Stimulated activated CD4-positive, alpha-beta T cell treated with anti-CD3 and anti-CD28 coated beads, TNF-alpha, amount 100 ng/mL, for 48 hours (primary cell): ENCODE measurements at regions not wholly inside any gene's neighbourhood (a gene's known extent, or its start where the extent isn't known, plus 50 kb on each side); places are given as distances from the start of the nearest gene placed in this dataset.
"Not testable (repeated sequence)": the region's sequence is repeated elsewhere in the genome, so short reads cannot be mapped to it uniquely, and the experiment has no call there.

Source experiments
- DNase-seq, 3 donors: peaks; one replicate each; pipeline ENCODE4 v3.0.0-alpha.2; 2020; ENCODE audit warnings: low read depth in 3 of 3

- no peak for DNase-seq
Observed at GRCh38 chr6:130715058-130715457, 112.1 kb upstream of the SMLR1 start.

DNA sequence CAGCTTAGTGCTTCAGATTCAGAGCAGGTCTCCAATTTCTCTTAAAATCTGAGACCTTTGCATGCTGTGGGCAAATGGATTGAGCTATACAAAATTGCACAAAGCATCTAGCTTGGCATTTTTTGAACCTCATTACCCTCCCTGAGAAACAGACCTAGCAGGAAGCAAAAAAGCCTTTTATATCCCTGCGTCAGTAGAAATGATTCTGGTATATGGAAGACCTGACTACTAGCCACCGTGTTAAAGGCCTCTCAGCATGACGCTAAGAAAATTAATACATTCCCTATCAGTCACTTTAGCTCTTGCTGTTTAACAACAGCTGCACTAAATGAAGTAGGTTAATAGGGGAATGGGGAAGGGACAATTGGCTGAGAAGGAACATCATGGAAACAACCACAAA lies 110.7 kb upstream of the SMLR1 start:
- DNase-seq = no peak

GRCh38 chr6:130717657-130718056 lies 109.5 kb upstream of the SMLR1 start:
- DNase-seq = no peak

GRCh38 chr6:130720076-130720715 lies 107.0 kb upstream of the SMLR1 start:
- no peak for DNase-seq

- DNase-seq = no peak
Observed at GRCh38 chr6:130724089-130724488, 103.1 kb upstream of the SMLR1 start.

DNA sequence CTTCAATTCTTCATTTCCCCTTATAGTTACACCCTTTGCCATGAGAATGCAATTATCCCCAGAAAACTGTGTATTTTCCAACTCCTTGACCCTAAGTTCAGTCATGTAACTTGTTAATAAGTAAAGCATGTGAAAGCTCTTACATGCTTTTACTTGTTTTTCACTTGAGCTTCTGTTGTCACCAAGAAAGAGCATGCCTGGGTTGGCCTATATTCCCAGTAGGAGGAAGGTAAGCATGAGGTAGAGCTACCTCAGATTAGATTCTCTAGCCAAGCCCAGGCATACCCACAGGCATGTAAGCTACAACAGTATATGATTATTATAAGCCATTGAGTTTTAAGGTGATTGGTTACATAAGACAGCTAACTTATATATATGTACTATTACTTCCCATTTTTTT lies 101.7 kb upstream of the SMLR1 start:
- no peak for DNase-seq

DNA sequence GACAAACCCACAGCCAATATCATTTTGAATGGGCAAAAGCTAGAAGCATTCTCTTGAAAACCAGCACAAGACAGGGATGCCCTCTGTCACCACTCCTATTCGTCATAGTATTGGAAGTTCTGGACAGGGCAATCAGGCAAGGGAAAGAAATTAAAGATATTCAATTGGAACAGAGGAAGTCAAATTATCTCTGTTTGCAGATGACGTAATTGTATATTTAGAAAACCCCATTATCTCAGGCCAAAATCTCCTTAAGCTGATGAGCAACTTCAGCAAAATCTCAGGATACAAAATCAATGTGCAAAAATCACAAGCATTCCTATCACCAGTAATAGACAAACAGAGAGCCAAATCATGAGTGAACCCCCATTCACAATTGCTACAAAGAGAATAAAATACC lies 99.1 kb upstream of the SMLR1 start:
- not testable (repeated sequence) for DNase-seq

- no peak for DNase-seq
Observed at GRCh38 chr6:130730600-130730999, 96.6 kb upstream of the SMLR1 start.

DNA sequence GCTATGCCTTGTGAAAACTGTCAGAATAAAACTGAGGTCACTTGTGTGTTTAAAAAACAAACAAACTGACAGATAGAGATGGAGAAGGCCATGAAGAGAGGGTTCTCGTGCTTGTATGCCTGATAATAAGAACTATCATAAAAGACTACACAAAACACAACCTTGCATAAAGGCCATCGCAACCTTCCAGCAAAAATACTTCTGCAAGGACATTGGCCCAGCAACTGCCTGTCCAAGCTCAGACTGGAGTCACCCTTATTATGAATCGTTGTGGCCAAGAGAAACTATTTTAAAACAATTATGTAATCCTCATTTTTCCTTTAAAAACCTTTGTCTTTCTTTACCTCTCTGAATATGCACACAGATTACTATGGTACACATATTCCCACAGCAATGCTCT lies 93.0 kb upstream of the SMLR1 start:
- no peak for DNase-seq

GRCh38 chr6:130740308-130740707 lies 86.9 kb upstream of the SMLR1 start:
- DNase-seq = no peak

GRCh38 chr6:130742131-130742681 lies 85.0 kb upstream of the SMLR1 start:
- DNase-seq = no peak

DNA sequence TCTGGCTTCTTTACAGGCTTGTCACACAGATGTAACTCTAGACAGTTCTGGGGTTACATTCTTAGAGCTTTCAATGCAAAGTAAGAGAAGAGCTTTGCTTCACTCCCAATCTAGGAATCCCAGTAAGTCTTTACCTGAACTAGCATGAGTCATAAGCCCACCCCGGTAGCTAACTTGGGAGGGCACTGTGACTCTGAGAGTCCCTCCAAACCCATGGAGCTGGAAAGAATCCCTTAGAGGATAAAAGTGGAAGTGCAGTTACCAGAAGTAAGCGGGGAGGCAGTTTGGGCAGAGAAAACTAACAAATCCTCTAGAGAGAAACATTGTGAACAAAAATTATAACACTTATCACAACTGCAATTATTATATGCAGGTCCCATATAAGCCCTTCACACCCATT lies 84.0 kb upstream of the SMLR1 start:
- DNase-seq = no peak

DNA sequence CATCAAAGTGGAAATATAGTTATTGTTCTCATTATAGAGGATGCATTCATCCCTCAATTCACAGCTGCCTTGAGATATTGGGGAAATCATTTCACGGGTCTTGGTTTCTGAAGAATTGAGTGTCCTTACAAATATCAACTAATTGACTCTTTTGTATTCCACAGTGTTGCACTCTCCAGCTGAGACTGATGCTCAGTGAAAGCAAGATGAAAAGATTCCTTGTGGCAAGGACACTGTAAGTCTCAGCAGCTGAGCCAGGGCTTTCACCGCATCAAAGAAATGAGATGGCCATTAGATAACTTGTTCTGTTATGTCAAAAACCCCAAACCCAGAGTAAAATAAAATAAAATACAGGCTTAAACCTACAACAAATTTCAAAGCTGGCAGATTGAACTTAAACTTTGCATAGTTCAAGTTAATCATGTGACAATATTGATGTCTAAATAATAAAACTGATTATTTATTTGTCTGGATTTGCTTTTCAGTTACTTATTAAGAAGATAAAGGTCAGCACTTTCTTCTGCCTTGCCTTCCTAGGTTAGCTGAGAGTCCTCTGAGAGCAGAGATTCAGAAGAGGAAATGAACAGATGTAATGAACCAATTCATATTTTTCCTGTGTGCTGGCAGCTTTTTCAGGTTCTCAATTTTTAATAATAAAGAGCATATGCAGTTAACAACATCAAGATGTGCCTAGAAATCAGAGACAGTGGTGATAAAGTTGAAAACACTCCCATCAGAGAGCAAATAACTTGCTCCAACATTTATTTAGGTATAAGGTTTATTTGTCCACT lies 82.4 kb upstream of the SMLR1 start:
- no peak for DNase-seq

- no peak for DNase-seq
Observed at GRCh38 chr6:130748041-130748440, 79.2 kb upstream of the SMLR1 start.

DNA sequence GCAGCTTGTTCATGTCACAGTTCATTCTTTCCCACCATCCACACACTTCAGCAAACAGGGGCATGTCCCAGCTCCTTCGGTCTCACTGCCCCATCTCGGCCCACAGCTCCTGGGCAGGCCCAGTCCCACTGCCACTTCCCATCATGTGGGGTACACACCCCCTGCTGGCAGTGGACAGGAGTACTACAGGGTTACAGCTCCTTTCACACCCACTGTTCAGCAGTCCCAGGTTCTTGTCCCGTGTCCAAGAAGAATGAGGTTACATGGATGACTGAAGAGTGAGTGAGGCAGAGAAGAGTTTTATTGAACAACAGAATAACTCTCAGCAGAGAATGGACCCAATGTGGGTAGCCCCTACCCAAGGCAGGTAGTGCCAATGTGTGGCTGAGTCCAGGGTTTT lies 77.8 kb upstream of the SMLR1 start:
- DNase-seq = no peak

DNA sequence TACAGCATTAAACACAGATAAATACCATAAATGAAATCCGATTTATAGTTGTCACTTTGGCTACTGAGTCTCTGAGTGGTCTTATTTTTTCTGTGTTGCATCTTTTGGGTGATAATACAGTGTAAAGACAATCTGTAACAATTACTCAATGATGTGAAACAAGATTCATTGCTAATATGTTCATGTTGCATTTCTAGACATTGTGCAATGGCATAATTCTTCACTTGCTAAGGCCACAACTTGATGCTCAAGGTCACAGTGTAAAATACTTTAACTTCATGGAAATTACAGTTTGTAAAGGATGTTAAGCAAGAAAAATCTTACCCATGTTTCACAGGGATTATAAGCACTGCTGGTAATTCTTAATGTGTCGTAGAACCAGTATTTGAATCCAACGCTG lies 74.9 kb upstream of the SMLR1 start:
- no peak for DNase-seq

GRCh38 chr6:130754786-130755367 lies 72.3 kb upstream of the SMLR1 start:
- no peak for DNase-seq

DNA sequence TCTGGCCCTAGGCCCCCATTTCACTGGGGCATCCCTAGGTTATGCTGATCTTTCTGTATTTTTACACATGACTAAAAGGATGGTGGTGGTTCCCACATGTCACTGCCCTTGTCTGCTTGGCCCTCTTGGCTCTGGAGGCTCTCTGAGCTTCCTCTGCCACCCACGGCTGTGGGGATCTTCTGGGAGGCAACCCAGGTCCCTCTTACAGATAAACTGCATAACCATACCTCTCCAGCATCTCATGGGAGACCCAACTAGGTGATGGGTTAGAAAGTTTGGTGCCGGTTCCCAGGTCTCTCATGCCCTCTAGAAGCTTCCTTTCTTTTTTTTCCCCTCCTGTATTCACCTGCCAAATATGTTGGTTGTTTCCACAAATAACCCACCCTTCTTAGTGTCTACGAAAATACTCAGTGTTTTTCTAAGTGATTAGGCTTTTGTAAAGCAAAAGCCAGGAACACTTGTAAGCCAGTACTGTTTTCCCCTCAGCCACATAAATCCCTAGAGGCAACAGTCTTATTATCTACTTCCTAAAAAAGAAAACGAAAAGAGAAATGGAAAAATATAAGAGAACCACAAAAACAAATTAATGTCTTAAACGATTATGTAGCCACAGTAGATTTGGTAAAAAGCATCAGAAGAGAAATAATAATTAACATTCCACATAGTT lies 71.7 kb upstream of the SMLR1 start:
- DNase-seq = no peak

GRCh38 chr6:130756824-130757223 lies 70.4 kb upstream of the SMLR1 start:
- DNase-seq = no peak

DNA sequence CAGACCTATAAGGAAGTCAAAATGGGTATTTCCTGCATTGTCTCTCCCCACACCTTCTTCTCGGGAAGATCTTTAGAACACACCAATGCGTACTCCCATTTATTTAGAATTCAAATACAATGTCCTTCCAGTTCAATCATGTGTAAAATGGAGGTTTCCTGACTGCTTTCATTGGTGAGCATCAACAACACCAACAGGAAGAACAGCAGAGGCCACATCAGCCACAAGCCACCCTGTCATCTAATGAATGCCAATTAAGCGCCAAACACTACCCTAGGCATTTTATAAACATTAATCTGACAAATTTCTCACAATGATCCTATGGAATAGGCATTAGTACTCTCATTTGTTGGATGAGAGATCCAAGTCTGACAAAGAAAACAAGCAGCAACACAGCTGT lies 68.4 kb upstream of the SMLR1 start:
- DNase-seq = no peak

DNA sequence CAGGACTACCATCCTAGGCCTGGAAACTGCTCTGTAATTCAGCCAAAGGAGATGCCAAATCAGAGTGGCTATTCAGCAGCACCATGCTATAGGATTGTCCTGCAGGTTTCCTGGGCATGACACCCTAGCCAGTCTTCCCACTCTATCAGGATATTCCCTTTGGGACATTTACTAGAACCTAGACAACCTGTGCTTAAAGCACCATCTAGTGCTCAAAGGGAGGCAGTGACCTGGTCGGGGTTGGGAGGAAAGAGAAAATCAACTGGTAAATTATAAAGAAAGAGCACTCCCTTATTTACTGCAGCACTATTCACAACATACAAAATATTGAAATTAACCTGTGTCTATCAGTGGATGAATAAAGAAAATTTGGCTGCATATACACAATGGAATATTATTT lies 67.2 kb upstream of the SMLR1 start:
- DNase-seq = no peak

DNA sequence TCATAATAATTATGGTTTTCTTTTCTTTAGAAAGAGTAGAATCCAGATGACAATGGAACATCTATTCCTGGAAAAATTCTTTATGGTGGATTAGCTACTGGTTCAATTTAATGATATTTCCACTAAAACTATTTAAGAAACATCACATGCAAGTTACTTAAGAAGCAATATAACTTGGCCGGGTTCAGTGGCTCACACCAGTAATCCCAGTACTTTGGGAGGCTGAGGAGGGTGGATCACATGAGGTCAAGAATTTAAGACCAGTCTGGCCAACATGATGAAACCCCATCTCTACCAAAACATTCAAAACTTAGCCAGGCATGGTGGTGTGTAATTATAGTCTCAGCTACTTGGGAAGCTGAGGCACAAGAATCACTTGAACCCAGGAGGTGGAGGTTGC lies 65.9 kb upstream of the SMLR1 start:
- no peak for DNase-seq
